ENCODE measurements at regions not wholly inside any gene's neighbourhood (a gene's known extent, or its start where the extent isn't known, plus 50 kb on each side); places are given as distances from the start of the nearest gene placed in this dataset.
A peak's percentile ranks its signal among the peaks of the same experiment; 100 is the strongest.
"Not testable (repeated sequence)": the region's sequence is repeated elsewhere in the genome, so short reads cannot be mapped to it uniquely, and the experiment has no call there.

DNA sequence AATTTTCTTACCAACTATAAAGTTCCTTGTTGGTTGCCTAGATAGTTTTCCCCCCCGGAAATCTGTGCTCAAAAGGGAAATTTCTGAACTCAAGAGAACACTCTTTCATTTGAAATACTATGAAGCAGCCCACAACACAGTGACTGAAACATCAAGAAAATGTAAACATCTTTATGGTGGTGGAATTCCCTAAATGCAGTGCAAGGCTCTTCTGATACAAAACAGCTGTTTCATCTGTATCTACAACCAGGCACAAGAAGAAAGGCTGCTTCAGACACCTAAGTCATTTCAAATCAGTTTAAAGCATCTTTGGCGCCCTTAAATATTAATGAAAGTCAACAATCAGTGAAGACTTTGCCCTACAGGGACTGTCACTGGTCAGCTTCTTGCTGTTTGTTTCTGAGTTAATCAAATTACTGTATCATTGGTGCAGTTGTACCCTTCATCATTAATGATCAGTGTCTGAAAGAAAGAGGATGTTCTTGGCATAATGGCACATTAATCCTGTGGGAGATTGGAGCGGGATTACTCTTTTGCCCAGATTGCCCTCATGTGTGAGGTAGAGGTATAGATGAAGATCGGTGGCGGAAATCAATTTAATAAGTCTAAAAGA is 947.0 kb downstream of the NR2F1-AS1 start:
- no peak for DNase-seq (ENCODE audit: low read depth in 2 of 2)

DNA sequence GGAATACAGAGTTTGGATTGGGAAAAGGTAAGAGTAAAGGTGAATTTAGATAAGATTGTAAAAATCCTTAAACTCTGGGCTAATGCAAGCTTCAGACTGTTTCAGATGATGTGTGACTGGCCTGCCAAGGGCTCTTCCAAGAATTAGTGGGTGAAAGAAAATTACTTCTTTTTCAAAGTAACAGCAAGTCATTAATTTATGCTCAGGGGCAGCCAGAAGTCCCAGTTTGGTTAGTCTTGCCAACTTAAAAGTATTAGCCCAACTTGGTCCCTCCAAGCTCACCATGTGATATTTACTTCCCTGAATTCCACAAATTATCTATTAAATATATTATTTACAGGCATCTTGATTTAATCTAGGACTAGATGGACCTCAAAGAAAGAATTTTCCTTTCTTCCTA is 947.8 kb downstream of the NR2F1-AS1 start:
- DNase-seq (ENCODE audit: low read depth in 2 of 2) = no peak

DNA sequence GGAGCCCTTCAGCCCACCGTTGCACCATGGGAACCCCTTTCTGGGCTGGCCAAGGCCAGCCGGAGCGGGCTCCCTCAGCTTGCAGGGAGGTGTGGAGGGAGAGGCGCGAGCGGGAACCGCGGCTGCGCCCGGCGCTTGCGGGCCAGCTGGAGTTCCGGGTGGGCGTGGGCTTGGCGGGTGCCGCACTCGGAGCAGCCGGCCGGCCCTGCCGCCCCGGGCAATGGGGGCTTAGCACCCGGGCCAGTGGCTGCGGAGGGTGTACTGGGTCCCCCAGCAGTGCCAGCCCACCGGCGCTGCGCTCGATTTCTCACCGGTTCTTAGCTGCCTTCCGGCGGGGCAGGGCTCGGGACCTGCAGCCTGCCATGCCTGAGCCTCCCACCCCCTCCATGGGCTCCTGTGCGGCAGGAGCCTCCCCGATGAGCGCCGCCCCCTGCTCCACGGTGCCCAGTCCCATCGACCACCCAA is 949.8 kb downstream of the NR2F1-AS1 start:
- DNase-seq (ENCODE audit: low read depth in 2 of 2) = not testable (repeated sequence)

DNA sequence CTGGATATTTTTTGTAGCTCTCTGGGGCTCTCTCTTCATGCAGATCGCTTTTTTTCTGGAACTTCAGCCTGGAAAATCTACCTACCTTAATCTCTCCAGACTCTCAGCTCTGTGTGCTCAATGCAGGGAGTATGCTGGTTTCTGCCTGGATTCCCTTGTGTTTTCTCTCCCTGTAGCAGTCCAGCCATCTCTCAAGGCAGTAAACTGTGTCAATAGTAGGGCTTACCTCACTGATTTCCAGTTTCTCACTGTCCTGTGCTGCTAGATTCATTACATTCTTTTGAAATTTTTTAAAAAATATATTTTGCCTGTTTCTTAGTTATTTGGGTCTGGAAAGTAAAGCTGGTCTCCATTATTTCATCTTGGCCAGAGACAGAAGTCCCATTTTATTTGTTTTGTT is 951.4 kb downstream of the NR2F1-AS1 start:
- no peak for DNase-seq (ENCODE audit: low read depth in 2 of 2)

DNA sequence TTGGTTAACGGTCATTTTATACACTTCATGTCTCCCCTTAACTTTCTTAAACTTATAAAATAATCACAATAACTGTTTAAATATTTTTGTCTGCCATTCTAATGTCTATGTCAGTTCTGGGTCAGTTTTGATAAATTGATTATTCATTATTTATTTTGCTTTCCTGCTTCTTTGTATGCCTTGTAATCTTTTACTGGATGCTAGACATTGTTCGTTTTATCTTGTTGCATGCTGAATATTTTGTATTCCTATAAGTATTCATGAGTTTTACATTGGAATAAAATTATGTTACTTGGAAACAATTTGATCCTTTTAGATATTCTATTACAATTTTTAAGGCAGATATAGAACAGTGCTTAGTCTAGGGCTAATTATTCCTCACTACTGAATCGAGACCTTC is 952.0 kb downstream of the NR2F1-AS1 start:
- no peak for DNase-seq (ENCODE audit: low read depth in 2 of 2)

DNA sequence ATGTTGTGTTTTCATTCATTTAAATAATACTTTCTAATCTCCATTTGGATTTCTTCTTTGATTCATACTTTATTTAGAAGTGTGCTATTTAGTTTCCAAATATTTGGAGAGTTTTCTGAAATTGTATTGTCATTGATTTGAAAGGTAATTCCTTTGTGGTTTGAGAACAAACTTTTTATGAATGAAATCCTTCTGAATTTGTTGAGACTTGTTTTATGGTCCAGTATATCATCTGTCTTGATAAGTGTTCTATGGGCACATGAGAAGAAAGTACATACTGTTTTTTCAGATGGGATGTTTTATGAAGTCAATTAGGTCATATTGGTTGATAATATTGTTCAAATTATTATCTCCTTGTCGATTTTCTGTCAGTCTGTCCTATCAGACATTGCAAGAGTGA is 953.8 kb downstream of the NR2F1-AS1 start:
- no peak for DNase-seq (ENCODE audit: low read depth in 2 of 2)

DNA sequence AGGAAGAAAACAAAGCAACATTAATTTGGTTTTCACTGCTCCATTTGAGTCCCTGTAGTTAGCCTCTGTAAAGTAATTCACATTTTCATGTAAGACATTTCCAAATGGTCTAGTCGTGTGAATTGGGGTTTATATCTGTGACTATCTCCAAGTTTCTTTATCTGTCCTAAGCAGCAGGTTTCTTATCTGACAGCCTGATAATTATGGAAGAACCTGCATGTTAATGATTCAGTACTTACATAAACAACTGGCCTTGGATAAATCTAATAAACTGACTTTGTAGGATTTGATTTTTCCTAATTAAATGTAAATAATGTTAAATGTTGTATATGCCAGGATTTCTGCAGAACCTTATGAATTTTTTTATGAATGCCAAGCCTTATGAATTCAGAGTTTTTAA is 964.9 kb downstream of the NR2F1-AS1 start:
- no peak for DNase-seq (ENCODE audit: low read depth in 2 of 2)

DNA sequence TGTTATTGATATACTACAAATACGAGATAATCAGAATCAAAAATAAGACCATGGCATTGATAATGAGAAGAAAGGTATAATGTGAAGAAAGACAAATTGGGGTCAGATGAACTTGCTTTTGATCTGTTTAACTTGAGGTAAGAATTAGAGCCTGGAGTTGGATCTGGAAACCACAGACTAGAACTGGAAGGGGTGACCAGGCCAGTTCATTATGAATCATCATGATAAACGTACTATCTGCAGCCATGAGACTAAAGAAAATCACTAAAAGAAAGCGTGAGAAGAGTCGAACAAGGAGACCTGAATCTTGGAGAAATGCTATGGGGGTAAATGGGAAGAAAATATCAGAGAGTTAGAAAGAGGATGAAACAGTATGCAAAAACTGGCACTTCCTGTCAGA is 967.5 kb downstream of the NR2F1-AS1 start:
- DNase-seq (ENCODE audit: low read depth in 2 of 2) = no peak

DNA sequence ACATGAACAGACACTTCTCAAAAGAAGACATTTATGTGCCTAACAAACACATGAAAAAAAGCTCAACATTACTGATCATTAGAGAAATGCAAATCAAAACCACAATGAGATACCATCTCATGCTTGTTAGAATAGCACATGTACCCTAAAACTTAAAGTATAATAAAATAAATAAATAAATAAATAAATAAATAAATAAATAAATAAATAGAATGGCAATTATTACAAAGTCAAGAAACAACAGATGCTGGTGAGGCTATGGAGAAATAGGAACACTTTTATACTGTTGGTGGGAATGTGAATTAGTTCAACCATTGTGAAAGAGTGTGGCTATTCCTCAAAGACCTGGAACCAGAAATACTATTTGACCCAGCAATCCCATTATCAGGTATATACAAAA is 970.6 kb downstream of the NR2F1-AS1 start:
- DNase-seq (ENCODE audit: low read depth in 2 of 2) = not testable (repeated sequence)

DNA sequence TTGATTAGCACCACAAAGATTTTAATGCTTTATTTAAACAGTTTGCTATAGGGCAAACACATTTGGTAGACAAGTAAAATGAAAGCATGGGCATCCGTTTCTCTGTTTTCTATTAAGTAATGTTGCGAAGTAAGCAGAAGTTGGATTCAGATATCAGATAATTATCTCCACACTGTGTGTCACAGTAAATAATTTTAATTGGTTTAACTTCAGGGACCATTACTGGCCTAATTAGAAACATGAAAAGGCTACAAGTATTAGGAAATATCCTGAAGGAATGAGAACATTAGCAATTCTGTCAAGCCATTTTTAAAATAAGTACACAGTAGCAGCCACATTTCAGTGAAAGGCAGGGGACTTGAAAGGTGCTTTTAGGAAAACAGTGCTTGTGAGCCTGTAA is 975.4 kb downstream of the NR2F1-AS1 start:
- peak; percentile 4 to 5 for DNase-seq (ENCODE audit: low read depth in 2 of 2)

DNA sequence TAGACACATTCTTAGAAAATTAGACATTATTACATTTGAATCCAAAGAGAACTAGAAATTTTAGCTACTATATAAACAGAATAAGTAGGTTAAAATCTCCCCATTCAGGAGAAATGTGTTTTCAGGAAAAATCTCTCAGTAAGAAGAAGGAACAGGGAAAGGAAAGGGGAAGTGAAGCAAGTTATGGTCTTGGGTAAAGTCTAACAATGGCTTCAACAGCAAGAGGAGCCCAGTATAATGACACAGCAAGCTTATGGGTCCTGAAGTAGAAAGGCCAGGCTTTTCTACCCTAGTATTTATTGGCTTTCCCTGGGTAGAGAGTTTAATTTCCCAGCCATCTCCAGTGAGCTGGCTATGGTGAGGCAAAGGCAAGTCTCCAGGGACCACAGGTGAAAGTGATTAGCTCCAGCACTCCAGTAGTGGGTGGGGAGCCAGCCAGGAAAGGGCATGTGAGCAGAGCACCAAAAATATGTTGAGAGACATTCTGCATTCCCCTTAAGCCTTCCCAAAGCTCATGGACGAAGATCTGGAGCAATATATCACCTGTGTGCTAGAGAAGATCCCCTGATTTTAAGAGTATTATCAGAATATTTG is 981.7 kb downstream of the NR2F1-AS1 start:
- DNase-seq (ENCODE audit: low read depth in 2 of 2) = no peak

DNA sequence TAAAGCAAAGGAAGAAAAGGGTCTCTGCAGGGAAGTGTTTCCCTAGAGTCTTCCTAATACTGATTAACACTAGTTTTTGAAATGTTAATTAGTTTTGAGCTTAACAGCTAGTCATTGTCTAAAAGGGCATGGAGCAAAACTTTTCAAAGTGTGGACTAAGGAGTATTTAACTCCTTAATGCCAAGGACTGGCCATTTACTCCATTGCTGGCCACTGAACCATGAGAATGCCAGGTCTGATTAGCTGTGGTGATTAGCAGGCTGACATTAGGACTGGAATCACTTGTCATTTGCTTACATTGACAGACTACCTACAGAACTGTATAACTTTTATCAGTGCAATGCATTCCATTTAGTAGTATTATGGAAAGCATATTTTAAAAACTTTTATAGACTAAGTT is 987.0 kb downstream of the NR2F1-AS1 start:
- DNase-seq (ENCODE audit: low read depth in 2 of 2) = no peak

DNA sequence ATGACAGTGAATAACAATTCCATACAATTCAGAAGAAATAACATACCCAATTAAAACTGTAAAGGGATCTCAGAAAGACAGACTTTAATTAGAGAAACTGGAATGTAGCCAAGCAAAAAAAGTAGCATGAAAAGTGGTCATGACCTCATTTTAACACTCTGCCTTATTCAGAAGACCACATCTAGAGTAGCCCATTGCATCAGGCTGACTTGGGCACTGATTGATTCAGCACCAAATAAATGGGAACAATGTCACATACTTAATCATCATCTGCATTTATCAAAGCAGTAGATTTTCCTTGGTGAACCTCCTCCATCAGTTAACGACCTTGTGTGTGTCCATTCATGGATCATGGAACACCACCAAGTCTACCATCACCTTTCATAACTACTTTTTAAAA is 992.1 kb downstream of the NR2F1-AS1 start:
- no peak for DNase-seq (ENCODE audit: low read depth in 2 of 2)

DNA sequence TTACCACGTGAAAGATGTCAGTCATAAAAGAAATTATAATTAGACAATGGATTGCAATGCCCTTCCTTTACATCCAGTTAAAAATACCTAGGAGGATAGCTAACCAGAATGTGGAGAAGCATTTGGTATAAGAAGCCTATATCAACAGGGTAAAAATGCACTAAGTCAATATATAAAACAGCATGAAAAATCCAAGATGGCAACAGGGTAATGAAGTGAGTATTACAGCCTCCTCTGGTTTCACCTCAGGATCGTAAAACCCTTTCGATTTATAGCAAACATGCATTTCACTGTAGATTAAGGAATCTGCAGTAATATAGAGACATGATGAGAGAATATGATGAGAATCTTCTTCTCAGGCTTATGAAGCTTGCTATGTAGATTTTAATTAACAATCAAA is 999.3 kb downstream of the NR2F1-AS1 start:
- DNase-seq (ENCODE audit: low read depth in 2 of 2) = no peak

DNA sequence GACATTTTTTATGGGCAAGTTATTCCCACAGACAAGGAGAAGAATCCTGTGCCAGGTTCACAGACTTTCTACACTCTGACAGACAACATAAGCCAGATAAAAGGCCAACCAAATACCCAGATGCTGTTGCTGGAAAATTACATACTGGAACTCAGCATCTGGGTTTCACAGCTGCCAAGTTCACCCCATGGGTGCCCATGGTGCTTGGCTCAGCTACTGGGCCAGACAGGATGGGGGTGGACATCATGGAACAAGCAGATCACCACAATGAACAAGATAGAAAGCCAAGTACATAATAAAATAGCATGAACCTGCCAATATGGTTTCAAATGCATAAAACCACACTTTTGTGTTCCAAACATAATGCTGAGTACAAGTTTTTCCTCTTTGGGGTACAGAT is 999.8 kb downstream of the NR2F1-AS1 start:
- no peak for DNase-seq (ENCODE audit: low read depth in 2 of 2)

DNA sequence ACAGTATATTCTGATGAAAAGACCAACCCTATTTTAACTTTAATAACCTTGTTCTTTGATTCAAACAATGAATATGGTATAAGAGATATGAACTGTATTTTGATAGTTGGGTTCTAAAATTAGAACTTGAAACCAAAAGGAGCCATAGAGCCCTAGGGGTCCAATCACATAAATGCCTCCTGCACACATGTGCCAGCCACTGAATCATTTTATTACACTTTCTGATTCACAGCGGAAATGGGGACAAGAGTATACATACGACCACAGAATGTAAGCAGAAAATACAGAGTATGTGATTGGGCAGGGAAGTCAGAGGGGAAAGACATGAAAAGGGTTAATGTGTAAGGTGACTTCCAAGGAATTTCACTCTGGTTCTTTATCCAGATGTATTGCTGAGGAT is 1000.2 kb downstream of the NR2F1-AS1 start:
- DNase-seq (ENCODE audit: low read depth in 2 of 2) = no peak

DNA sequence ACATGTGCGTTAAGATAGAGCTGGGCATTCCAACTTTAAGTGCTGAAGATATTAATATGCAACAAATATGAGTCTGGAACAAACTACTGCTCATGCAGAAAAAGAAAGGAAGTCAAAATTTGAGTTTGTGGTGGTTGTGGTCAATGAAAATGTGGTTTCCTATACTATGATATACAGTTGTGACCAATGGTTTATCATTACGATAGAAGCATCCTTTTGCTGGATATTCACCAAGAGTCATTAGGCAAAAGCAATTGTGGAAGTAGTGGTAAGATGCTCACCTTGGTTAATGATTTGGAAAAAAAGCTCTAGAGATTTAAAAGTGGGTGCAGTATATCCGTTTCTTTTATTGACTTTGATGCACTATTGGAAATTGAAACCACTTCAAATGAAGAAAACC is 1007.0 kb downstream of the NR2F1-AS1 start:
- DNase-seq (ENCODE audit: low read depth in 2 of 2) = no peak

DNA sequence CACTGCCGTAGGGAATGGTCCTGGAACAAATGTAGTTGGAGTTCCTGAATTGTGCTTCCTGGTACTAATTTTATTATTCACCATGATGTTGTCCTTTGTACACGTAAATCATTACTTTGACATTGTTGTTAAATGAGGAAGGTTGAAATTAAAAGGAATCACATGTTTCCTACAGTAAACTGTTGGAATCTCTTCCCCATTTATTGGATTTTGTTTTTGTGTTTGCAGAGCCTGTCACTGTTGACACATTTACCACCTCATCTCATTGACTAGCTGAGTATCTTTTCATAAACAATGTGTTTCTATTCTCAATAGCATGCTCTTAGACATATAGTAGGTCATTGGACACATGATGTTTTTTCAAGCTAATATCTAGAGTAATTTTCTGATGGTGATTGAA is 1012.5 kb downstream of the NR2F1-AS1 start:
- no peak for DNase-seq (ENCODE audit: low read depth in 2 of 2)

DNA sequence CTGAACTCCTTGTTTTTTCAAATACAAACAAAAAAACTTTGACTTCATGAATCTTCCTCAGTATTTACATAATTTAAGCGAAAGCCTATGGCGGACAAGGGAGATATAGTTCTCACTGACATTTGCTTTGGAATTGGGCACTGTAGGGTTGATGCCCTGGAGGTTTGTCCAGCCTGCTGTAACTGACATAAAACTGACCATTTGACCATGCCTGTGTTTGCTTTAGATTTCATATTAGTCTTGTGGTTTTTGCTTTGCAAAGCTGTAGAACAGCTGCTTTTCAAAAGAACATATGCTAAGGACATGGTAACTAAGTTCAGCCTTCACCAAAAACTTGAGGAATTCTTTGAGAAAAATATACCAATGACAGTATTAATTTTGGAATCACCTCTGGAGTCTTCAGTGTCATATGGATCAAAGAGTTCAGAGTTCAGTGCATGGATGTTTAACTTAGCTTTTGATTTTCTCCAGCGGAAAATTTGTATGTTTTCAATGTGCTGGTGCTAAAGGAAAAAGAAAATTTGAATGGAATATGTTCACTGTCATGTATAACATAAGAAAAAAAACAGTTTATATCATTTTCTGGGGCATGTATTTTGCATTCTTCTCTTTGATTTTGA is 1013.1 kb downstream of the NR2F1-AS1 start:
- DNase-seq (ENCODE audit: low read depth in 2 of 2) = no peak

DNA sequence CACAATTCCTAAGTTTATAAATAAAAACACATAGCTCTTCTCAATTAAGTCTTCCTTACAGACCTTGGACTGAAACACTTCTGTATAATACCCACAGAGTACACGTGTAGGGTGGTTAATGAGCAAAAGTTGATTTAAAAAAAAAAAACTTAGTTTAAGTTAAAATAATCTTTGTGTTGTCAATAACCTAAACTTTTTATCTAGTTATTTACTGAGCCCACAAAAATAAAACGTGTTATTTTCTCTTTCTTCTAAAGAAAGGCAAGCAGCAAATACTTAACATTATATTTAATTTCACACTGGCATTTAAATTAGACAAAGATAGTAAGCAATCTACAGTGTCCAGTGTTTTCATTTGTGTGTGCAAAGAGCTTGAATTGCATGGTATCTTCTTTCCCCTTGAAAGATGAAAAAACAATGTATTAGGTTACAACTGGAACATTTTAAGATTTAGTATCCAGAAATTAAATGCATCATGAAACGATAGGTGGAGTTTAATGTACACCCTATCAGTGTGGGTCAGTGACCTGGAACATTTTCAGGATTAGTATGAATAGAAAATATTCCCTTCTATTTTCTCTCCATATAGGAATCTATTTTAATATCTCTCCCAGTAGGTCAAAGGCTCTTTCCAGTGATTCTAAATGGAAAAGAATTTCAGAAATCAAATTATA is 1014.8 kb downstream of the NR2F1-AS1 start:
- no peak for DNase-seq (ENCODE audit: low read depth in 2 of 2)

DNA sequence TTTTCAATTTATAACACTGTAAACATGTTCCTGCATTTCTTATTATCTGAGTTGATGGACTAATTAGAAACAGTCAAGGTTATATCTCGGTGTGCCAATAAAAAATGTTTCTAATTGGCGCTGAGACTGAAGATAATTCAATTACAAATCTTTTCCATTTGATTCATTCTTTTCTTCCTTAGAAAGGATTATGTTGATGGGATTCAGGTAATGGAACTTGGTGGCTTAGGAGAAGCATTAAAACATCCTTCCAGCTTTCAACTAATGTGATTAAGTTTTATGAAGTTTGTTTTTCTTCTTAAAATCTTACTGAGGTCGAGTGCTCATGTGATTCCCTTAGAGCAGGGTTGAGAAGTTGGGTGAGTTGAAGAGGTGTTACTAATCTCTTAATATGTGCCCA is 1015.3 kb downstream of the NR2F1-AS1 start:
- no peak for DNase-seq (ENCODE audit: low read depth in 2 of 2)

DNA sequence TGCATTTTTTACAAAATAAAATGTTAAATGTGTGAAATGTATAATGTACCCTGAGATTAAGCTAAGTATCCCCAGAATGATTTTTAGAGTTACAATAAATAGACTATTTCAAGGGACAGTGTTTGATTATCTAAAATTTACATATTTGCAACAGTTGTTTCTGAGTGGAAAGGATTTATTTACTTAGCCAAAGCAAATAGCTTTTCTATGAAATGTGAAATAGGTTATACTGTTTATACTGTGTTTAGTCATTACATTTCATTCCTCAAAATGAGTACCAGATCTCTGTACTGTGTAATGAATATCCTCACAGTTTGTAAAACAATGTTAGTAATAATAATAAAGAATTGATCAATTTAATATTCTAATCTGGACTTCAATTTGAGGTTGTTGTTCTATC is 1019.0 kb downstream of the NR2F1-AS1 start:
- no peak for DNase-seq (ENCODE audit: low read depth in 2 of 2)

DNA sequence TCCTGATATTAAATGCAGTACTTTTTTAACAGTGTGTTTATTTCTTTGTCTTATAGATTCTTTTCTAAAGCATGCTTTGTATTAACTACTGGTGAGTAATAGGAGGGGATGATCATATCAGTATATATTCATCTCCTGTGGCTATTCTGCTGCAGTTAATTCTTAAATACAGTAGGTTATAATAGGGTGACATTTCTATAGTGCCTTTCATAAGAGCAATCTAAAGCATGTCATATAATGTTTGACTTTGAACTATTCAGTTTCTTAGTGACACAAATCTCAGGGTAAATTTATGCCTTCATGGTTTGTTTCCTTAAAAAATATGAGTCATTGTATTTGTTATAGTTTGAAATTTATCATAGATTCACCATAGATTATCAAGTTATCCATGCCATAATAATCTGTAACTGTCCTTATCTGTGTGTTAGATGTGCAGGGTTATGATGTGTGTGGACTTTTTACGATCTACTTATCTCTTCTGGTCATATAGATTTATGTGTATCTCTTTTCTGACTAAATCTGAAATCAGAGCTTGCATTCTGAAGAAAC is 1019.5 kb downstream of the NR2F1-AS1 start:
- no peak for DNase-seq (ENCODE audit: low read depth in 2 of 2)

All from fibroblast of skin of left biceps (primary cell).